RPMI7951 (cell line): ENCODE measurements at regions not wholly inside any gene's neighbourhood (a gene's known extent, or its start where the extent isn't known, plus 50 kb on each side); places are given as distances from the start of the nearest gene placed in this dataset.
A peak's percentile ranks its signal among the peaks of the same experiment; 100 is the strongest.

Experiments used
- DNase-seq: peaks from one replicate; pipeline ENCODE4 v3.0.0-alpha.2; 2012; ENCODE audit warnings: low read depth

DNA sequence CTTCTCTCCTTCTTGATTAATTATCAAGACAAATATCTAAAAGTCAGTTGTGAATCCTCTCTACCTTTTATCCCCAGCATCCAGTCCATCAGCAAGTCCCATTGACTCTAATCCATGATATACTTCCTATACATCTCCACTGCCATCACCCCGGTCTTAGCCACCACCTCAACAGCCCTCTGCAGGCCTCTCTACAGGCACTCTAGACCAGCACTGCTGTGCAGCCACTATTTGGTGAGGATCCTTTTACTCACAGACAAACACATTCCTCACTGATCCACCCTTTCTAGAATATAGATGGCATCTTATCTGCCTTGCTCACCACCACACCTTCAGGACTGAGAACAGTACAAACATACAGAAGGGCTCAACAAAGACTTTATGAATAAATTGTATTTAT, 221.7 kb downstream of the RFC3 start:
- DNase-seq: no peak

DNA sequence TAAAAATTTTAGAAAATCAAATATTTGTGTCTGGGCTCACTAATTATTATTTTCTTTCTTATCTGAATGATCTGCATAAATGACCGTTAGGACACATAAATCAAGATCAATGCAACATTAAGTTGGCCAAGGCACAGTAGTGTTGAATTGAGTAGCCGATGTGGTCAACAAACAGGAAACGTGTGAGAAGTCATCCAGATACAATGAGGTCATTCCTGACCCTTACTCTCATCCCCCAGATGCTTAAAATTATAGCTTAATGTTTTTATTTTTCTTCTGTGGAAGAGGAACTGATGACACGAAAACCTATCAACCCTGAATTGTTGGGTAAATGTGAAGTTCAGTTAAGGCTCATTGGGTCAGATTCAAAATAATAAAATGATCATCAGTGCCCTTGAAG, 222.9 kb downstream of the RFC3 start:
- DNase-seq: no peak

GRCh38 chr13:34044041-34044440, 226.1 kb downstream of the RFC3 start:
- DNase-seq: peak; percentile 76

- DNase-seq: peak; percentile 94
These were observed 226.7 kb downstream of the RFC3 start for GRCh38 chr13:34044660-34045080.

DNA sequence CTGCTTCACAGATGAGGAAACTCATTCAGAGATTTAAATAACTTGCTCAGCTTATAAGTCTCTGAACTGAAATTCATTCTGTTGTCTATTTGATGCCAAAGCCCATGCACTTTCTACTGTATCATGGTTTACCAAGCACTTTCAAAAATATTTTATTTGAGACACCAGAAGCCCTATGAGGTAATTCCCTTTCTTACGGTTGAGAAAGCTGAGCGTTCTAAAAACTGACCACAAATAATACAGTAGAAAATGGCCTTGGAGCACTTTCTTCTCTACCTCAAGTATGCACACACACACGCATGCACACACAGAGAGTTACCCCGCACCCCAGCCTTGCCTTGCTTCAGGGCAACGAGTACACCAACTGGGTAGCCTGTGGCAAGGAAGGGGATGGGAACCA, 228.5 kb downstream of the RFC3 start:
- DNase-seq: peak; percentile 21

DNA sequence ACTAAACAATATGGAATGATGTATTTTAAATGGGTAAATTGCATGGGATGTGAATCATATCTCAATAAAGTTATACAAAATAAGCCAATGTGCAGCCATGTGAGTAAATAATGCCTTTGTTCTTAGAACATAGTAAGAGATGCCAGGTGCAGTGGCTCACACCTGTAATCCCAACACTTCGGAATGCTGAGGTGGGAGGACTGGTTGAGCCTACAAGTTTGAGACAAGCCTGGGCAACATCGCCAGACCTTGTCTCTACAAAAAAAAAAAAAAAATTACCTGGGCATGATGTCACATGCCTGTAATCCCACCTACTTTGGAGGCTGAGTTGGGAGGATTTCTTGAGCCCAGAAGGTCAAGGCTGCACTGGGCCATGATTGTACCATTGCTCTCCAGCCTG, 230.7 kb downstream of the RFC3 start:
- no peak for DNase-seq

DNA sequence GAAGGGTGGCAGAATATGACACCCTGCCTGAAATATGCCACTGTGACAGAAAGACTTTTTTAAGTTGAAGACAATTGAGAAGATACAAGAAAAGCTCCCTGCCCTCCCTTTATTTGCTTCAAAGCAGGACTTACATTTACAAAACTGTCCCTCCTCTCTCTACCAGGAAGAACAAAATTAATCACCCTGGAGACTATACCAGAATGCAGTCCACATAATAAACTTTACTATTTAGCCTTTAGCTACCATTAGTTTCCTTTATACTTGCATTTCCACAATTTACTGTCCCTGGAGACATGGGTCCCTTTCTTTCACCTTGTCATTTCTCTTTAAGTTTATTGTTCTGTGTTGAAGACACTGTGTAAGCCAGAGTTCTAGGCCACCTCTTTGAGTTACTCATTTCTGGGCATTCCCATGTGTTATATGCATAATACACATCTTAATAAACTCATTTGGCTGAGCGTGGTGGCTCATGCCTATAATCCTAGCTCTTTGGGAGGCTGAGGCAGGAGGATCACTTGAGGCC, 238.8 kb downstream of the RFC3 start:
- no peak for DNase-seq

DNA sequence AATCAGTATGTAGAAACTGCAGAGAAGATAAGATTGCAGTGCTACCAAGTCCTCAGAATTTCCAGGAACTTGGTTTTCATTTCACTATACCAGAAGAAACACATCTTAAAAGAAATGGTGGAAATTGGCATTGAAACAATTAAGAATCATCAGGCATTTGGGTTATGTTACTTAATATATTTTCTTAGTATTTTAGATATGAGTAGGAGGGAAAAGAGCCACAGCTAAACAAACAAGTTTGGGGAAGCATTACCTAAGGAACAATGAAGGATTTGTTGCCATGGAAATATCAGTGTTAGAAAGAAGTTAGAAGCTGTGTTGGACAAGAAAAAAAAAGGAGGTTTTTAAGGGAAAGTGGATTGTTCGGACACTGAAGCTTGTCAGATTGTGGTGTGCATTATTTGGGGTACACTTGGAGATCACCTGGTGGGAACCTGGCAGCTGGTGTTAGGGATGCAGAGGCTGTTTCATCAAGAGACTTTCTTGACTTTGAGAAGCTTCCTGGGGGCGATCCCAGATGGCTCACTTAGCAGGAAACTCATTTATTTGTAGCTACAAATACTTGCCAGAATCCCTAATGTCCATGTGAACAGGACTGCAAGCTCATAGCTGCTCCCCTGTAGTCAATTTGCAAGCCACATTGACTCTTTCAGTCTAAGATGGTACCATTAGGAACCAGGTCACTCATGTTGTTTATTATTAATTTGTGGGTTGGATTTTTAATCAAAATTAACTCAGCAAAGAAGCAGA, 246.7 kb downstream of the RFC3 start:
- DNase-seq: no peak

- no peak for DNase-seq
These were observed 248.0 kb downstream of the RFC3 start for GRCh38 chr13:34065928-34066327.

- no peak for DNase-seq
These were observed 248.4 kb downstream of the RFC3 start for GRCh38 chr13:34066344-34066743.

- DNase-seq: peak; percentile 56
These were observed 252.1 kb downstream of the RFC3 start for GRCh38 chr13:34070006-34070405.

DNA sequence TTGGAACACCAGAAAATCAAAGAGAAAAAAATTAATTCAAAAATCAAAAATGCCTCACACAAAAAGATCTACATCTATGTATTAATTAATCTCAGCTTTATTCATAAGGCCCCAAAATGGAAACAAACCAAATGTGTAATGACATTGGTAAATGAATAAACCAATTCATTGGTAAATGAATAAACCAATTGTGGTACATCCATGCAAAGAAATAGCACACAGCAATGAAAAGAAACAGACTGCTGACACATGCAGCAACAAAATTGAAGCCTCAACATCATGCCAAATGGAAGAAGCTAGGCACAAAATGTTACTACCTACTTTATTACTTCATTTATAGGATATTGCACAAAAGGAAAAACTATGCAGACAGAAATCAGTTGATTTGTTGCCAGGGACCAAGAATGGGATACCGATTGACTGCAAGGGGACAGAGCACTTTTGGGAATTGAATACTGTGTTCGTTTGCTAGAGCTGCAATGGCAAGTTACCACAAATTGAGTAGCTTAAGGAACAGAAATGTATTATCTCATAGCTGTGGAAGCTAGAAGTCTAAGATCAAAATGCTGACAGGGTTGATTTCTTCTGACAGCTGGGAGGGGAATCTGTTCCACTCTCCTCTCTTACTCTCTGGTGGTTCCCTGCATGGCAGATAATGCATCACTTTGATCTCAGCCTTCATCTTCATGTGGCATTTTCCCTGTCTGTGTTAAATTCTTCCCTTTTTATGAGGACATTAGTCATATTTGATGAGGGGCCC, 252.8 kb downstream of the RFC3 start:
- DNase-seq: no peak

DNA sequence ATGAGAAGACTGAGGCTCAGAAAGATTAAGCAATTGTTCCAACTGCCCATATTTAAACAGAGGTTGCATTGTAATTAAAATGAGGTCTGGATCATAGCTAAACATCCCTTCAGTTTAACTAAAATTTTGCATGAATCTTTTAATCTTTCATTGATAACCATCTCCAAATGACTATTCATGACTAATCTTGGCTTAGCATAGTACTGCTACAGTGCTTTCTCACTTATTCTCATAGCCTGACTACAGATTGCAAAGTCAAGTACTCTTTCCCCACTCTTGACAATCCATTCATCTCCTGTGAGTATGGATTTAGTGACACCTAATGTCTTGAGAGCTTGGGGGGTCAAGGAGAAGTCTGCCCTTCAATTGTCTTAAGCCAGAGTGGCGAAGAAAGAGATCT, 258.4 kb downstream of the RFC3 start:
- DNase-seq: peak; percentile 45

DNA sequence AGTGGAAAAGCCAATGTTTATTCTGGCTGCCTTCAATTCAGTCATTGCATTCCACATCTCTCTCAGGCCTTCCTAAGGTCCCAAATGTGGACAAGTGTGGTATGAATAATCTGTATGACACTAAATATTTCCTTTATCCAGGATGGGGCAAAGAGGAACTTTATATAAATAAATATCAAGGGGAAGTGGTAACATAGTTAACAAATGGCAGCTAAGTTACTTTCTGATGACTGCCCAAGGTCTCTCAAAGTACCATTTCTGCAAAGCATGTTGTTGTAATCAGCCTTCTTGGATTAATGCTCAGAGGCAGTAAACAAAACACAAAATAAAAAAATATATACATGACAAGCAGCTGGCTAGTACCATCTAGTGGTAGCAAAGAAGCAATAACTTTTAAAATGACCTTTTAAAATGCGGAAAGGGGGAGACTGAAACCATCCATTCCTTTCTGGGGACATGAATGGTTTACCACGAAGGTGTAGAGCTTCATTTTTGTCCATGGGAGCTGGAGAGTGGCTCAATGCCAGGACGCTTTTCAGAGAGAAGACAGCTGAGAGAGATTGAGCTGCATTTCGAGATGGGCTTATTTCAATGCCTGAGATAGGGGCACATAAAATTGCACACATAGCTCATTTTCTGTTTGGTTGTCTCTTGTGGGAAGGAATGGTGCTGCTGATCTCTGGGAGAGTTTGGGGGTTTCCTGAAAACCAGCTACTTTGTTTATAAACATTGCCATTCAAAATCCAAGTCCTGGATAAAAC, 259.2 kb downstream of the RFC3 start:
- peak; percentile 43 for DNase-seq

DNA sequence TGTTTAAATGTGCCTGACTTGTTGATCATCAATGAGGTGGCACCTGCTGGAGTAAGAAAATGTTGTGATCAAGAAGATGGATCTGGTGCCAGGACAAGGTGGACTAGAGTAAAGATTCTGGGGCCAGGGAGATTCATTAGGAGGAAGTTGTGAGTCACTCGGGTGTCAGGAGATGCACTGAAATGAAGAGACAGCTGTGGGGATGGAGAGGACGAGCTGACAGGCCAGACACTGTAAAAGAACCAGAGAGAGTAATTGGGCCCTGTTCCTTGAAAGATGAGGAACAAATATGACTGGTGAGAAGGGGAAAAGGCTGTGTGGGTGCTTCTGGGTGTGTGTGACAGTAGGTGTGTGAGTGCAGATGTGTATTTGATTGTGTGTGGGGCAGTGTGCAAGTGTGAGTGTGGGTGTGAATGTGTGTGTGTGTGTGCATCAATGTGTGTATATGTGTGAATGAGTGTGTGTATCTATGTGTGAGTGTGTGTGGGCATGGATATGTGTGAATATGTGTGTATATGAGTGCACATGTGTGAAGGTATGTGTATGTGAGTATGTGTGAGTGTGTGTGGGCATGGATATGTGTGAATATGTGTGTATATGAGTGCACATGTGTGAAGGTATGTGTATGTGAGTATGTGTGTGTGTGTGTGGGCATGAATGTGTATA, 260.5 kb downstream of the RFC3 start:
- peak; percentile 36 for DNase-seq

DNA sequence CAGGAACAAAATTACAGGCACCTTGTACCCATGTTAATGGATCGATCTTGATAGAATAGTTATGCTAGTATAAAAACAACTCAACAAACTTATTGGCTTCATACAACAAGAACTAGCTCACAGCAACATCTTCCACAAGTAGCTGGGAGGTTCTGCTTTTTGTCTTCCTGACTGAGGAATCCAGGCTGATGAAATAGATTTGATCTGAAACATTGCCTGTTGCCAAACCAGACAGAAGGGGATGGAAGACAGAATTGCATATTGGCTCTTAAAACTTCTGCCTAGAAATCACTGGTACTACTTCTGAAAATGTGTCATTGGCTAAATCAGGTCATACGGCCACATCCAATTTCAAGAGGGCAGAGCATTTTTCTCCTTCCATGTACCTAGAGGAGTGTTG, 267.3 kb downstream of the RFC3 start:
- no peak for DNase-seq

DNA sequence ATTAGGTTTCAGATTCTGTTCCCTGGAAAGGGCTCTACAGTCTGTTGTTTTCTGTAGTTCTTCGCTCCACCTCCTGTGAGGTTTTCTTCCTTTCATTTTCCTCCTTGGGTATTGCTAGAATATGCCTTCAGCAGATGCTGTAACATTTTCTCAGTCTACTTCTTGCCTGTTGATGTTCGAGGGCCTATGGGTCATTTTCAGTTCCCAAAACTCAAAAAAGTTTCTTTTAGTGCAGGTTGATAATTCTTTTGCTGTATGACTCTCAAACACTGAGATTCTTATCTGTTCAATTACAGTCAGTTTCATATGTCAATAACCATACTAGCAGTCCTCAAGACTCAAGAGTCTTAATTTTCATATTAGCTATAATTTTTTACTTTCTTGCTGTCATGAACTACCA, 268.3 kb downstream of the RFC3 start:
- DNase-seq: no peak

GRCh38 chr13:34087791-34088190, 269.8 kb downstream of the RFC3 start:
- DNase-seq: no peak

DNA sequence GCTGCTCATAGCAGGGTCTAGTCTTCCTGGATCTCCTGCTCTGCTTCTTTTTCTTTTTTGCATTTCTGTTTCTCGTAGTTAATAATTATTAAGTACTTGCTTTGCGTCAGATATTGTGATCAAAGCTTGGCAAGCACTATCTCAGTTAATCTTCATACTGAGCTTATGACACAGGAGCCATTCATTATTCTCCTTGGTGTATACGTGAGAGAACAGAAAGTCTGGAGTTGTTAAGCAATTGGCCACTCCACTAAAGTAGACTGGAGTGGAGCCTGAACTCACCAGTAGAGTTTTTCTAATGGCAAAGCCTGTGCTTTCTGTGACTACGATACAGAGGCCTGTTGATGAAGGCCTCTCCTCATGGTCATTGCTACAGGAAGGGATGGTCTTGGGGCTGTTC, 285.9 kb downstream of the RFC3 start:
- DNase-seq: no peak

DNA sequence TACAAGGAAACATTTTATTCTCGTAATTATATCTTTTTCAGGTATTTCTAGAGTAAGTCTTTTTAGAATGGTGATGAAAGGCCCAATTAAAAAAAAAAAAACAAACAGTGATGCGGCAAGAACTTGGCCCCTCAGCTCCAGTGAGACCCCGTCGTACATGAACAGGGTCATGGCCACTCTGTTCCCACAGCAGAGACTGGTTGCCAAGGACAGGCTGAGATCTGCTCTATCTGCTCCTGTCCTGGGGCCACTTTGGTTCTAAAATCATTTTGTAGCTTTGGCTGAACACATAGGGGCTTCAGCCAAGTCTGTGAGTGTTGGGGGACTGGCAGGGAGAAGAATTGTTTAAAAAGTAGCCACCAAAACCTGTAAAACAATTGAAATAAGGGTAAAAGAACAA, 286.9 kb downstream of the RFC3 start:
- no peak for DNase-seq

DNA sequence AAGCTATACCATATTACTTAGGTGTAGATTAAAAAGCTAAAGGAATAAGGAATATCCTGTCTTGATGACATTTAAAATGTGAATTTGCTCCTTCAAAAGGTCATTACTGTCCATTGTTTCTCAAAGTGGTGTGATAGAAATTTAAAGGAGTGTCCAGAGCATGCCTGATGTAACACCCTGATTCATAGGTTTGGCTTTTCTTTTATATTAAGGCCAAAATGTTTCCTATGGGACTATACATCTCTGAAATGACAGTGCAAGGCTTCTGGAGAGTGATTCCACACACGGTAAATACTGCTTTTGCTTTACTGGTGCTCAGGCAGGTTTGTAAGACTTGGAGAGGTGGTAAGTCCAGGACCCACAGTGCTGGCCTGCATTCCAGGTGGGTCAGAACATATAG, 289.9 kb downstream of the RFC3 start:
- DNase-seq: no peak

GRCh38 chr13:34108410-34108809, 290.5 kb downstream of the RFC3 start:
- DNase-seq: no peak
